HCT116 (cell line): ENCODE measurements at regions not wholly inside any gene's neighbourhood (a gene's known extent, or its start where the extent isn't known, plus 50 kb on each side); places are given as distances from the start of the nearest gene placed in this dataset.

Experiments
- ATAC-seq: fragments of 200-7000 bp; cut with Tn5 transposase; 2 replicates; pipeline ENCODE4 v1.9.1; 2020; ENCODE audit warnings: mild to moderate bottlenecking, moderate library complexity
- BruUV-seq: library from RNA; stranded (reverse); fragments of 400-500 nt; replicated peaks from 2 replicates; lab custom pipeline; 2021; lab: Mats Ljungman, UMichigan
- CTCF ChIA-PET: fragments of 300-600 bp; sonication (Branson Sonifier 250); formaldehyde crosslinking; loops from one replicate; lab custom pipeline; 2021; ENCODE audit warnings: antibody characterized with exemption; lab: Charles Lee
- POLR2A ChIA-PET: fragments of 300-600, 350-600 bp; sonication (Branson Sonifier 250); formaldehyde crosslinking; loops from one replicate; lab custom pipeline; 2021; ENCODE audit warnings: antibody characterized with exemption; lab: Charles Lee
- RAD21 ChIA-PET, 2 experiments: fragments of 300-600 bp; sonication (Branson Sonifier 250); formaldehyde crosslinking; loops; one replicate each; lab custom pipeline; 2023; ENCODE audit warnings: low total read pairs in 2 of 2; ENCODE audit not compliant: uncharacterized antibody in 2 of 2, unreplicated experiment in 2 of 2, low non-redundant PET in 1 of 2; lab: Charles Lee
- DNase-seq: peaks from one replicate; pipeline ENCODE4 v3.0.0-alpha.2; 2010; ENCODE audit warnings: low read depth, low spot score
- H2AFZ ChIP-seq: fragments of 200-600 bp; shearing (Covaris generic), sonication (generic); 2 replicates; pipeline ENCODE4 v1.6.1; 2017; ENCODE audit warnings: low read depth, mixed run types, mixed read lengths, antibody characterized with exemption, low read length; ENCODE audit not compliant: poor library complexity, severe bottlenecking
- H3K27ac ChIP-seq: 2 replicates; pipeline ENCODE4 v1.5.1; 2012; ENCODE audit warnings: low read depth, low read length
- H3K27me3 ChIP-seq: fragments of 200-600 bp; sonication (generic); 2 replicates; pipeline ENCODE4 v1.6.1; 2016; ENCODE audit warnings: mixed run types, low read length, mixed read lengths; ENCODE audit not compliant: insufficient read depth
- H3K36me3 ChIP-seq, 2 experiments: fragments of 200-500 bp in 1 of 2; fragments of 200-600 bp in 1 of 2; sonication (Bioruptor generic) in 1 of 2; sonication (generic) in 1 of 2; 2 replicates each; pipeline versions ENCODE4 v1.5.1 to v1.6.1; 2014 to 2016; ENCODE audit warnings: low read length in 2 of 2, inconsistent platforms in 1 of 2, mixed read lengths in 1 of 2, mixed run types in 1 of 2; ENCODE audit not compliant: insufficient read depth in 2 of 2, control insufficient read depth in 1 of 2
- H3K4me1 ChIP-seq, 2 experiments: fragments of 200-600 bp in 1 of 2; sonication (generic) in 1 of 2; 2 replicates each; pipeline versions ENCODE4 v1.5.1 to v1.6.1; 2012 to 2017; ENCODE audit warnings: low read length in 2 of 2, inconsistent platforms in 1 of 2, mild to moderate bottlenecking in 1 of 2, mixed read lengths in 1 of 2, mixed run types in 1 of 2, moderate library complexity in 1 of 2; ENCODE audit not compliant: insufficient read depth in 2 of 2, control insufficient read depth in 1 of 2
- H3K4me2 ChIP-seq: fragments of 200-600 bp; sonication (generic); 2 replicates; pipeline ENCODE4 v1.6.1; 2017; ENCODE audit warnings: mixed run types, low read length, mixed read lengths
- H3K4me3 ChIP-seq, 2 experiments: fragments of 200-600 bp in 1 of 2; sonication (generic) in 1 of 2; replicated peaks in 1 of 2; 2 replicates each; pipeline ENCODE4 v1.5.1; 2011 to 2016; ENCODE audit warnings: low read length in 2 of 2, control low read depth in 1 of 2, low read depth in 1 of 2, mild to moderate bottlenecking in 1 of 2, mixed read lengths in 1 of 2, mixed run types in 1 of 2
- H3K79me2 ChIP-seq: fragments of 200-600 bp; sonication (generic); 2 replicates; pipeline ENCODE4 v1.6.1; 2017; ENCODE audit warnings: mild to moderate bottlenecking, mixed run types, low read length, moderate library complexity, mixed read lengths; ENCODE audit not compliant: insufficient read depth
- H3K9ac ChIP-seq: fragments of 200-600 bp; sonication (generic); 2 replicates; pipeline ENCODE4 v1.6.1; 2016; ENCODE audit warnings: low read length, mixed read lengths
- H3K9me2 ChIP-seq: fragments of 200-600 bp; sonication (generic), shearing (Covaris generic); 2 replicates; pipeline ENCODE4 v1.6.1; 2017; ENCODE audit warnings: mixed run types, mild to moderate bottlenecking, moderate library complexity; ENCODE audit not compliant: insufficient read depth
- H3K9me3 ChIP-seq, 2 experiments: fragments of 200-500 bp in 1 of 2; fragments of 200-600 bp in 1 of 2; sonication (Bioruptor generic) in 1 of 2; sonication (generic) in 1 of 2; 2 replicates each; pipeline ENCODE4 v1.6.1; 2014 to 2017; ENCODE audit warnings: low read length in 2 of 2, mixed read lengths in 2 of 2, inconsistent platforms in 1 of 2, low read depth in 1 of 2, mild to moderate bottlenecking in 1 of 2, mixed run types in 1 of 2, moderate library complexity in 1 of 2; ENCODE audit not compliant: control insufficient read depth in 1 of 2, insufficient read depth in 1 of 2
- H4K20me1 ChIP-seq: fragments of 200-600 bp; sonication (generic), shearing (Covaris generic); 2 replicates; pipeline ENCODE4 v1.6.1; 2017; ENCODE audit warnings: mixed run types, mild to moderate bottlenecking, moderate library complexity; ENCODE audit not compliant: insufficient read depth
- ATF3 ChIP-seq: IDR thresholded peaks from 2 replicates; pipeline ENCODE4 v1.6.1; 2012
- CBX3 ChIP-seq: IDR thresholded peaks from 2 replicates; pipeline ENCODE4 v1.6.1; 2012; ENCODE audit warnings: low read depth
- CEBPB ChIP-seq: IDR thresholded peaks from 2 replicates; pipeline ENCODE4 v1.6.1; 2012; ENCODE audit warnings: low read depth
- EGR1 ChIP-seq: IDR thresholded peaks from 2 replicates; pipeline ENCODE4 v1.6.1; 2012; ENCODE audit warnings: low read depth
- ELF1 ChIP-seq: IDR thresholded peaks from 2 replicates; pipeline ENCODE4 v1.6.1; 2012; ENCODE audit warnings: low read depth, borderline replicate concordance
- EZH2 ChIP-seq: fragments of 200-600 bp; sonication (generic); IDR thresholded peaks from 2 replicates; pipeline ENCODE4 v1.6.1; 2017; ENCODE audit warnings: antibody characterized with exemption, mixed run types
- EZH2phosphoT487 ChIP-seq: fragments of 200-600 bp; IDR thresholded peaks from 2 replicates; pipeline ENCODE4 v1.6.1; 2018; ENCODE audit warnings: antibody characterized with exemption, borderline replicate concordance
- FOSL1 ChIP-seq: IDR thresholded peaks from 2 replicates; pipeline ENCODE4 v1.6.1; 2012; ENCODE audit warnings: low read depth
- MAX ChIP-seq: IDR thresholded peaks from 2 replicates; pipeline ENCODE4 v1.6.1; 2012
- POLR2AphosphoS5 ChIP-seq: IDR thresholded peaks from 2 replicates; pipeline ENCODE4 v1.6.1; 2011; ENCODE audit warnings: mild to moderate bottlenecking, low read depth, low read length, moderate library complexity
- RAD21 ChIP-seq: IDR thresholded peaks from 2 replicates; pipeline ENCODE4 v1.6.1; 2012; ENCODE audit warnings: low read depth, mild to moderate bottlenecking
- SIN3A ChIP-seq: IDR thresholded peaks from 2 replicates; pipeline ENCODE4 v1.6.1; 2012; ENCODE audit warnings: low read depth
- SP1 ChIP-seq: IDR thresholded peaks from 2 replicates; pipeline ENCODE4 v1.6.1; 2012; ENCODE audit warnings: low read depth
- SRF ChIP-seq: IDR thresholded peaks from 2 replicates; pipeline ENCODE4 v1.6.1; 2012; ENCODE audit warnings: low read depth
- TCF7L2 ChIP-seq: IDR thresholded peaks from 2 replicates; pipeline ENCODE4 v1.7.0; 2011; ENCODE audit warnings: borderline replicate concordance, inconsistent platforms; ENCODE audit not compliant: insufficient read depth, insufficient read length; ENCODE audit errors: extremely low read depth
- YY1 ChIP-seq: IDR thresholded peaks from 2 replicates; pipeline ENCODE4 v1.6.1; 2011; ENCODE audit warnings: low read length, low read depth, moderate library complexity, mild to moderate bottlenecking; ENCODE audit not compliant: insufficient replicate concordance; ENCODE audit errors: extremely low read depth
- ZFX ChIP-seq: fragments of 450-650 bp; IDR thresholded peaks from 2 replicates; pipeline ENCODE4 v1.6.1; 2017
- ZNF274 ChIP-seq: fragments of 200-500 bp; sonication (Bioruptor generic); IDR thresholded peaks from 2 replicates; pipeline ENCODE4 v1.6.1; 2014; ENCODE audit warnings: mild to moderate bottlenecking, low read depth, low read length, inconsistent platforms
- intact Hi-C: fragments of 100-400 bp; cut with micrococcal nuclease; formaldehyde crosslinking; loops from 2 replicates; pipeline ENCODE4 v1.10.0; 2022
- TF ChIP-seq, protein P1 (sequence below): IDR thresholded peaks from 2 replicates; pipeline ENCODE4 v1.6.1; 2012; ENCODE audit warnings: low read depth
- TF ChIP-seq, protein P2 (sequence below), 3 experiments: fragments of 200-600 bp in 1 of 3; sonication (generic) in 1 of 3; IDR thresholded peaks in 2 of 3; conservative IDR thresholded peaks in 1 of 3; 2 replicates each; pipeline ENCODE4 v1.5.1; 2012 to 2017; ENCODE audit warnings: low read depth in 2 of 3, low read length in 2 of 3, antibody characterized with exemption in 1 of 3, borderline replicate concordance in 1 of 3, control low read depth in 1 of 3, mild to moderate bottlenecking in 1 of 3, mixed read lengths in 1 of 3, mixed run types in 1 of 3, moderate library complexity in 1 of 3; ENCODE audit not compliant: insufficient read depth in 1 of 3

GRCh38 chr4:137968956-137969678, 273.0 kb downstream of the SLC7A11 start:
- H2AFZ ChIP-seq, result no peak overlapping the region
- BruUV-seq, result no TSS peak

More at GRCh38 chr4:137968956-137969678, 273.0 kb downstream of the SLC7A11 start:
- ChIA-PET CTCF (no interaction called here), POLR2A (no interaction called here), RAD21 (no interaction called here)
- intact Hi-C loops, result no loop called here
- no peaks in the 10 kb centered on the region for H4K20me1 ChIP-seq
- H3K27me3 ChIP-seq, result no peaks in the 10 kb centered on the region
- TF ChIP-seq EGR1 (no peak), ATF3 (no peak), CEBPB (no peak), TCF7L2 (no peak), POLR2AphosphoS5 (no peak), RAD21 (no peak), EZH2 (no peak), SP1 (no peak), CBX3 (no peak), SIN3A (no peak), SRF (no peak), FOSL1 (no peak), ELF1 (no peak), ZFX (no peak), EZH2phosphoT487 (no peak), YY1 (no peak), MAX (no peak), ZNF274 (no peak)
- TF ChIP-seq, protein P1, sequence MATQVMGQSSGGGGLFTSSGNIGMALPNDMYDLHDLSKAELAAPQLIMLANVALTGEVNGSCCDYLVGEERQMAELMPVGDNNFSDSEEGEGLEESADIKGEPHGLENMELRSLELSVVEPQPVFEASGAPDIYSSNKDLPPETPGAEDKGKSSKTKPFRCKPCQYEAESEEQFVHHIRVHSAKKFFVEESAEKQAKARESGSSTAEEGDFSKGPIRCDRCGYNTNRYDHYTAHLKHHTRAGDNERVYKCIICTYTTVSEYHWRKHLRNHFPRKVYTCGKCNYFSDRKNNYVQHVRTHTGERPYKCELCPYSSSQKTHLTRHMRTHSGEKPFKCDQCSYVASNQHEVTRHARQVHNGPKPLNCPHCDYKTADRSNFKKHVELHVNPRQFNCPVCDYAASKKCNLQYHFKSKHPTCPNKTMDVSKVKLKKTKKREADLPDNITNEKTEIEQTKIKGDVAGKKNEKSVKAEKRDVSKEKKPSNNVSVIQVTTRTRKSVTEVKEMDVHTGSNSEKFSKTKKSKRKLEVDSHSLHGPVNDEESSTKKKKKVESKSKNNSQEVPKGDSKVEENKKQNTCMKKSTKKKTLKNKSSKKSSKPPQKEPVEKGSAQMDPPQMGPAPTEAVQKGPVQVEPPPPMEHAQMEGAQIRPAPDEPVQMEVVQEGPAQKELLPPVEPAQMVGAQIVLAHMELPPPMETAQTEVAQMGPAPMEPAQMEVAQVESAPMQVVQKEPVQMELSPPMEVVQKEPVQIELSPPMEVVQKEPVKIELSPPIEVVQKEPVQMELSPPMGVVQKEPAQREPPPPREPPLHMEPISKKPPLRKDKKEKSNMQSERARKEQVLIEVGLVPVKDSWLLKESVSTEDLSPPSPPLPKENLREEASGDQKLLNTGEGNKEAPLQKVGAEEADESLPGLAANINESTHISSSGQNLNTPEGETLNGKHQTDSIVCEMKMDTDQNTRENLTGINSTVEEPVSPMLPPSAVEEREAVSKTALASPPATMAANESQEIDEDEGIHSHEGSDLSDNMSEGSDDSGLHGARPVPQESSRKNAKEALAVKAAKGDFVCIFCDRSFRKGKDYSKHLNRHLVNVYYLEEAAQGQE, result no peak
- TF ChIP-seq, protein P2, sequence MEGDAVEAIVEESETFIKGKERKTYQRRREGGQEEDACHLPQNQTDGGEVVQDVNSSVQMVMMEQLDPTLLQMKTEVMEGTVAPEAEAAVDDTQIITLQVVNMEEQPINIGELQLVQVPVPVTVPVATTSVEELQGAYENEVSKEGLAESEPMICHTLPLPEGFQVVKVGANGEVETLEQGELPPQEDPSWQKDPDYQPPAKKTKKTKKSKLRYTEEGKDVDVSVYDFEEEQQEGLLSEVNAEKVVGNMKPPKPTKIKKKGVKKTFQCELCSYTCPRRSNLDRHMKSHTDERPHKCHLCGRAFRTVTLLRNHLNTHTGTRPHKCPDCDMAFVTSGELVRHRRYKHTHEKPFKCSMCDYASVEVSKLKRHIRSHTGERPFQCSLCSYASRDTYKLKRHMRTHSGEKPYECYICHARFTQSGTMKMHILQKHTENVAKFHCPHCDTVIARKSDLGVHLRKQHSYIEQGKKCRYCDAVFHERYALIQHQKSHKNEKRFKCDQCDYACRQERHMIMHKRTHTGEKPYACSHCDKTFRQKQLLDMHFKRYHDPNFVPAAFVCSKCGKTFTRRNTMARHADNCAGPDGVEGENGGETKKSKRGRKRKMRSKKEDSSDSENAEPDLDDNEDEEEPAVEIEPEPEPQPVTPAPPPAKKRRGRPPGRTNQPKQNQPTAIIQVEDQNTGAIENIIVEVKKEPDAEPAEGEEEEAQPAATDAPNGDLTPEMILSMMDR (IDR thresholded peaks at IDR 0.05 in 2 of 3, conservative IDR thresholded peaks at IDR 0.05 in 1 of 3; ENCODE audit: borderline replicate concordance in 1 of 3, insufficient read depth in 1 of 3, low read depth in 2 of 3, low read length in 2 of 3), result no peak
- H3K79me2 ChIP-seq, result no peaks in the 10 kb centered on the region
- DNase-seq (no peak), ATAC-seq (no peak)
- H3K4me1 ChIP-seq, result no peaks in the 10 kb centered on the region
- no peak overlapping the region for H3K4me2 ChIP-seq
- no peaks in the 10 kb centered on the region for H3K36me3 ChIP-seq
- H3K9me2 ChIP-seq, result no peaks in the 10 kb centered on the region
- H3K27ac ChIP-seq, result no peak overlapping the region
- H3K4me3 ChIP-seq, result no peak overlapping the region
- no peaks in the 10 kb centered on the region; a peak in 1 of 4 replicates for H3K9me3 ChIP-seq
- H3K9ac ChIP-seq, result no peak overlapping the region
